Stimulated activated CD4-positive, alpha-beta T cell treated with anti-CD3 and anti-CD28 coated beads, Interleukin-2, amount 100 ng/mL, for 24 hours (primary cell): ENCODE measurements at regions not wholly inside any gene's neighbourhood (a gene's known extent, or its start where the extent isn't known, plus 50 kb on each side); places are given as distances from the start of the nearest gene placed in this dataset.

Experiments used
- DNase-seq, 2 donors: peaks; one replicate each; pipeline ENCODE4 v3.0.0-alpha.2; 2020

- no peak for DNase-seq
Observed at GRCh38 chr20:40770564-40771307, 81.7 kb upstream of the MAFB start.

GRCh38 chr20:40771308-40771610 lies 82.2 kb upstream of the MAFB start:
- no peak for DNase-seq

DNA sequence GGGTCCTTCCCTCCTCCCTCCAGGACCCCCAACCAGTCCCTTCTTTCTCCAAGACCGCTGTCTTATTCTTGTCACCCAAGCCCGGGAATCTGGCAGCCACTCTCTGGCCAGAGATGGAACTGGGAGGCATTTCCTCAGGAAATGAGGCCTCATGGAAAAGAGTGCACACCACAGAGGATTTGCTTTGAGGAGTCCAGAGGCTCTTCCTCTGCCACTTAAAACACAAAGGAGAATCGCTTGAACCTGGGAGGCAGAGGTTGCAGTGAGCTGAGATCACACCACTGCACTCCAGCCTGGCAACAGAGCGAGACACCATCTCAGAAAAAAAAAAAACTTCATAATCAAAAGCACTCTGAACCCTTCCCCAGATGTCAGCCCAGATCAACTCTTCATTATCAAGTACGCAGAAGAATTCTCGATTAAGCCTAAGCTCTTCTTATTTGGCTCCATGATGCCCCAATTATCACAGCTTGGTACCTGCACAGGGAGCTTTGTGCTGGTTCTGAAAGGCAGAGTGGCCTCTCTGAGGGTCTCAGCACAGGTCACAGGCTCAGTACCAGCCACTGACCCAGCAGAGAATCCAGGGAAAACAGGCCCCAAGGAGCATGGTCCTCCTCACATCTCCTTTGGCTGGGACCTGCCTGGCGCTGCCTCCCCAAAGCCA lies 82.9 kb upstream of the MAFB start:
- DNase-seq, result no peak

GRCh38 chr20:40773376-40773775 lies 84.3 kb upstream of the MAFB start:
- DNase-seq, result no peak

DNA sequence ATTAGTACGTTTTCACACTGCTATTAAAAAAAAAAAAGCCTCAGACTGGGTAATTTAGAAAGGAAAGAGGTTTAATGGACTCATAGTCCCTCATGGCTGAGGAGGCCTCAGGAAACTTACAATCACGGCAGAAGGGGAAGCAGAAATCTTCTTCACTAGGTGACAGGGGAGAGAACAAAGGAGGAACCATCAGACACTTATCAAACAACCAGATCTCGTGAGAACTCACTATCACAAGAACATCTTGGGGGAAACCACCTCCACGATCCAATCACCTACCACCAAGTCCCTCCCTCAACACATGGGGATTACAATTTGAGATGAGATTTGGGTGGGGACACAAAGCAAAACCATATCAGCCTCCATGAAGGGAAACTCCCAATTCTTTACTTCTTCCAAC lies 85.2 kb upstream of the MAFB start:
- no peak for DNase-seq

- no peak for DNase-seq
Observed at GRCh38 chr20:40775561-40776146, 86.6 kb upstream of the MAFB start.

- no peak for DNase-seq
Observed at GRCh38 chr20:40776466-40777457, 87.7 kb upstream of the MAFB start.

GRCh38 chr20:40777653-40778052 lies 88.6 kb upstream of the MAFB start:
- no peak for DNase-seq

GRCh38 chr20:40778894-40779496 lies 90.0 kb upstream of the MAFB start:
- no peak for DNase-seq

DNA sequence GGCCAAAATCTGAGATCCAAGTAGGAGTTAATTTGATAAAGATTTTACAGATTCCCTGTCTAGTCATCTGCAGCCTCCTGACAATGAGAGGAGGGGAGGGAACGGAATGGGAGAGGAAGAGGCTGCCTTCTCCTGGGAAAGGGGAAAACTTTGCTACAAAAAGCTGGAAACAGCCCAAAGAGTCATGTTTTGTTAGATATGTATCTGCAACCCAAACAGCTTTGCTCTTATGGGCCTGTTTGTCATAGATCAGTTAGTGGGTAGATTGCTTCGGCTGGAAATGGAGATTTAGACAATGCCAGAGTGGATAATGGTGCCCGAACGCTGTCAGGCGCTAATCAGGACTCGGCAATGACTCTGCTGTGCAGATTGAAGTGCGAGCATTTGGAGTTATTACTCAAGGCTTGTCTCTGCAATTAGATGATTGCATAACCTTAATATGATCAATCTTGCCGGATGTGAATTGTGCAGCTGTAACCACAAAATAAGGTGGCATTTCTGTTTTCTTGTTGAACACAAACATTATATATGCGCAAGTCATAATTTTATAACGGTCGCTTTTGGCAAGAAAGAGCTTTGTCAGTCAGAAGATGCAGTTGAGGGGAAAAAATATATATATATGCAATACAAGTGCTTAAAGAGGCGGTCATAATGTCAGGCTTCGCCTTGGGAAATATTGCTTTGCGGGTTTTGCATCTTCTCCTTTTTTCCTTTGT lies 92.4 kb upstream of the MAFB start:
- no peak for DNase-seq

DNA sequence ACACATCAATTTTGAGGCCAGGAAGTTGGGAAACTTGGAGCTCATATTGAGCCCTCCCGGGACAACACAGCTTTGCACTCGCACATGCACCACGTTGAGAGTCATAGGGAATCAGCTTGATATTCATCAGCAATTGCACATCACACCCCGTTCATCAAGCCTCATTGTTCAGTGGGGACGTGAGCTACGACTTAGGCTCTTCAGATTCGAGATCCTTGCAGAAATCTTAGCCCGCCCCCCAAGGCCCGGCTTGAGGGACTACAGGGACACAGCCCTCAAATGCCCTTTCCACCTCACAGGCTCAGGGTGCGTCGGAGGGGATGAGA lies 93.0 kb upstream of the MAFB start:
- no peak for DNase-seq

DNA sequence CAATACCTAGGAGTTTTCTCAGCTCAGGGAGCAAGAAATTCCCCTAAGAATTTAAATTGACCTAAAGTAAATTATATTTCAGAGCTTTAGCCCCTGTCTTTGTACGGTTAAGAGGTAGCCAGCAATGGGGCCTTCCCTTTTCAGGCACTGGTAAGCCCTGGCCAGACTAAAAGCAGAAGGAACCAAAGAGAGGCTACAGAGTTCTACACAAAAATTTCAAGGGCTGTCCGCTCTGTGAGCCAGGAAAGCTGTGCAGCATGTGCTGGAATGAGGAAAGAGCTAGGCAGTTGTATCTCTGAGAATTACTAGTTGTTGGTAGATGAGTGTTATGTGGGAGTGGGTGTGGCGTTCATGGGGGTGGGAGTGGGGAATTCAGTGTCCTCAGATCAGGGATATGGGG lies 96.3 kb upstream of the MAFB start:
- no peak for DNase-seq

- DNase-seq, result no peak
Observed at GRCh38 chr20:40786336-40786735, 97.3 kb upstream of the MAFB start.

- no peak for DNase-seq
Observed at GRCh38 chr20:40787941-40788340, 98.9 kb upstream of the MAFB start.

- DNase-seq, result no peak
Observed at GRCh38 chr20:40797425-40797824, 108.4 kb upstream of the MAFB start.

- DNase-seq, result no peak
Observed at GRCh38 chr20:40798066-40798465, 109.0 kb upstream of the MAFB start.

GRCh38 chr20:40802886-40803285 lies 113.8 kb upstream of the MAFB start:
- no peak for DNase-seq

- no peak for DNase-seq
Observed at GRCh38 chr20:40803381-40803780, 114.3 kb upstream of the MAFB start.

DNA sequence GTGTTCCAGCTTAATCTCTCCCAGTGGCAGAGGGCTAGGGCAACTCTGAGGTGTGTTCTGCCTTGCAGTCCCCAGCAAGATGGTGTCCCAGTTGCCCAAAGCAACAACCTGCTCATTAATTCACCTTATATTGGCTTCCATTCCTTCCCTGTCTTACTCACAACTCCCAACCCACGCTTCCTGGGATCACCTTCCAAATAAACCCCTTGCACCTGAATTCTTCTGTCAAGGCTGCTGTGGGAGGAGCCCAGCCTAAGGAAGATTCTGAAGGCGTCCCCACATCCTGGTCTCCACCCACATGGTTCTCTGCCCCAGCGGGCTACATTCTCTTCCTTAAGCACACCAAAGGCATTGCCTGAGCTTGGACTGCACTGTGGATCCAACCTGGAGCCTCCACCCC lies 116.6 kb upstream of the MAFB start:
- no peak for DNase-seq

GRCh38 chr20:40806929-40807820 lies 118.1 kb upstream of the MAFB start:
- DNase-seq, result no peak

DNA sequence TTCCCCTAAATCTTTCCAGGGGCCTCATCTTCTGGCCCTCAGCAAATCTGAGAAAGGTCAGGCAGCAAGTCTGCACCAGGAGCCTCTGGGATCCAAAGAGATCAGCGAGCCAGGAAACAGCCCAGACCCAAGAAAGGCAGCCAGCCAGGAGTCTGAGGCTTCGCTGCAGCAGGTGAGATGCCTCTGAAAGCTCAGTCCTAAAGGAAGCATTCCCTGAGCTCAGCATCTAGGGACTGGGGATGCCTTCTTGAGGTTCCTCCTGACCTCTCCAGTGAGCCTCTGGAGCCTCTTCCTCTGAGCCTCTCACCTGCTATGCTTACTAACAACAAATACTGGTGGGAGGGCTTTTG lies 118.8 kb upstream of the MAFB start:
- DNase-seq, result no peak
